ENCODE measurements at regions not wholly inside any gene's neighbourhood (a gene's known extent, or its start where the extent isn't known, plus 50 kb on each side); places are given as distances from the start of the nearest gene placed in this dataset.

- TF ChIP-seq ETS1 (IDR thresholded peaks at IDR 0.05) (no peak), CTCF (conservative IDR thresholded peaks at IDR 0.05; ENCODE audit: low read depth in 2 of 2) (no peak), EZH2 (IDR thresholded peaks at IDR 0.05; ENCODE audit: low read depth, unreplicated experiment) (no peak)
Measured at GRCh38 chr12:75658286-75658685, 146.9 kb upstream of the KRR1 start (continued).

GRCh38 chr12:75657831-75658230, 146.4 kb upstream of the KRR1 start:
- no peaks in the 10 kb centered on the region for H3K4me1 ChIP-seq (ENCODE audit: insufficient read depth)
- no peaks in the 10 kb centered on the region for H3K9me2 ChIP-seq (ENCODE audit: insufficient read depth)
- no peak for DNase-seq (ENCODE audit: low spot score)
- no peak overlapping the region for H3K27ac ChIP-seq (ENCODE audit: low read depth)
- H3F3A ChIP-seq (replicated peaks; ENCODE audit: low read depth) = no peaks in the 10 kb centered on the region
- no peaks in the 10 kb centered on the region for H3K36me3 Mint-ChIP-seq (ENCODE audit: low read depth)
- H3K4me3 ChIP-seq = no peak overlapping the region
- peaks cover 4% of the 10 kb centered on the region for H3K27me3 Mint-ChIP-seq (ENCODE audit: insufficient read depth, low read depth, poor library complexity)
- H4K20me1 ChIP-seq (replicated peaks; ENCODE audit: insufficient read depth) = no peaks in the 10 kb centered on the region
- H3K27ac Mint-ChIP-seq = no peak overlapping the region
- no peaks in the 10 kb centered on the region for H3K9me3 Mint-ChIP-seq
- no peak overlapping the region for H3K4me2 ChIP-seq
- H3K36me3 ChIP-seq (ENCODE audit: insufficient read depth) = no peaks in the 10 kb centered on the region
- no peaks in the 10 kb centered on the region for H3K79me2 ChIP-seq (replicated peaks; ENCODE audit: insufficient read depth)
- no peak overlapping the region for H3K4me3 Mint-ChIP-seq
- 0 out of 2 replicates have a peak overlapping the region, but pooled peaks have one; percentile 6 for H2AFZ ChIP-seq
- peaks cover 2% of the 10 kb centered on the region; the same call in 1 of the 3 replicates for H3K4me1 Mint-ChIP-seq
- no peak for ATAC-seq
- no peaks in the 10 kb centered on the region for H3K27me3 ChIP-seq (ENCODE audit: insufficient read depth)
- TF ChIP-seq POLR2AphosphoS5 (IDR thresholded peaks at IDR 0.05; ENCODE audit: low read depth) = no peak
- no peak for TF ChIP-seq EZH2 (IDR thresholded peaks at IDR 0.05; ENCODE audit: low read depth, unreplicated experiment)
- no peak for TF ChIP-seq NANOG (IDR thresholded peaks at IDR 0.05; ENCODE audit: borderline replicate concordance)
- no peak for TF ChIP-seq STAT1 (IDR thresholded peaks at IDR 0.05; ENCODE audit: unreplicated experiment)
- TF ChIP-seq CTCF (conservative IDR thresholded peaks at IDR 0.05; ENCODE audit: low read depth in 2 of 2) = no peak
- TF ChIP-seq, protein P1, sequence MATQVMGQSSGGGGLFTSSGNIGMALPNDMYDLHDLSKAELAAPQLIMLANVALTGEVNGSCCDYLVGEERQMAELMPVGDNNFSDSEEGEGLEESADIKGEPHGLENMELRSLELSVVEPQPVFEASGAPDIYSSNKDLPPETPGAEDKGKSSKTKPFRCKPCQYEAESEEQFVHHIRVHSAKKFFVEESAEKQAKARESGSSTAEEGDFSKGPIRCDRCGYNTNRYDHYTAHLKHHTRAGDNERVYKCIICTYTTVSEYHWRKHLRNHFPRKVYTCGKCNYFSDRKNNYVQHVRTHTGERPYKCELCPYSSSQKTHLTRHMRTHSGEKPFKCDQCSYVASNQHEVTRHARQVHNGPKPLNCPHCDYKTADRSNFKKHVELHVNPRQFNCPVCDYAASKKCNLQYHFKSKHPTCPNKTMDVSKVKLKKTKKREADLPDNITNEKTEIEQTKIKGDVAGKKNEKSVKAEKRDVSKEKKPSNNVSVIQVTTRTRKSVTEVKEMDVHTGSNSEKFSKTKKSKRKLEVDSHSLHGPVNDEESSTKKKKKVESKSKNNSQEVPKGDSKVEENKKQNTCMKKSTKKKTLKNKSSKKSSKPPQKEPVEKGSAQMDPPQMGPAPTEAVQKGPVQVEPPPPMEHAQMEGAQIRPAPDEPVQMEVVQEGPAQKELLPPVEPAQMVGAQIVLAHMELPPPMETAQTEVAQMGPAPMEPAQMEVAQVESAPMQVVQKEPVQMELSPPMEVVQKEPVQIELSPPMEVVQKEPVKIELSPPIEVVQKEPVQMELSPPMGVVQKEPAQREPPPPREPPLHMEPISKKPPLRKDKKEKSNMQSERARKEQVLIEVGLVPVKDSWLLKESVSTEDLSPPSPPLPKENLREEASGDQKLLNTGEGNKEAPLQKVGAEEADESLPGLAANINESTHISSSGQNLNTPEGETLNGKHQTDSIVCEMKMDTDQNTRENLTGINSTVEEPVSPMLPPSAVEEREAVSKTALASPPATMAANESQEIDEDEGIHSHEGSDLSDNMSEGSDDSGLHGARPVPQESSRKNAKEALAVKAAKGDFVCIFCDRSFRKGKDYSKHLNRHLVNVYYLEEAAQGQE (IDR thresholded peaks at IDR 0.05; ENCODE audit: unreplicated experiment) = no peak
- no peak for TF ChIP-seq CREB1 (CRISPR knock-in tag; IDR thresholded peaks at IDR 0.05; ENCODE audit: low read depth)
- TF ChIP-seq ZNF114 (CRISPR knock-in tag; IDR thresholded peaks at IDR 0.05) = no peak
- no peak for TF ChIP-seq ZNF331 (CRISPR knock-in tag; IDR thresholded peaks at IDR 0.05; ENCODE audit: low read depth)

All from GM23338 (cell line).